ENCODE measurements at regions not wholly inside any gene's neighbourhood (a gene's known extent, or its start where the extent isn't known, plus 50 kb on each side); places are given as distances from the start of the nearest gene placed in this dataset.

DNA sequence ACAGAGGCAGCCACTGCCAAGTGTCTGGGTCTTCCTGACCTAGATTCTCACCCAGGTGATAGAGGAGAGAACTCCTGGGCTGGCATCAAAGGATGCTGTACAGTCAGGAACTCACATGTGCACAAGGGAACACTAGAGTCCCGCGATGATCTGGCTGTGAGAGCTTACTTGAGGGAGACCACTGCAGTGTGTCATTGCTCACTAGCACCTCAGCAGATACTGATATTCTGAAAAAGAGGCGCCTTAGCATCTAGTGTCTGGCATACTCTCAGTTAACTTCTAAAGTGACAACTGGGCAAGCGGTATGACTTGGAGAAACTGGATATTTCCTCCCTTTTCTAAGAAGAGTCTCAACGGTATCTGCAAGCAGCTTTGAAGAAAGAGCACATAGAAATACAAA is 189.9 kb downstream of the CMPK2 start:
- TF ChIP-seq, protein P1, sequence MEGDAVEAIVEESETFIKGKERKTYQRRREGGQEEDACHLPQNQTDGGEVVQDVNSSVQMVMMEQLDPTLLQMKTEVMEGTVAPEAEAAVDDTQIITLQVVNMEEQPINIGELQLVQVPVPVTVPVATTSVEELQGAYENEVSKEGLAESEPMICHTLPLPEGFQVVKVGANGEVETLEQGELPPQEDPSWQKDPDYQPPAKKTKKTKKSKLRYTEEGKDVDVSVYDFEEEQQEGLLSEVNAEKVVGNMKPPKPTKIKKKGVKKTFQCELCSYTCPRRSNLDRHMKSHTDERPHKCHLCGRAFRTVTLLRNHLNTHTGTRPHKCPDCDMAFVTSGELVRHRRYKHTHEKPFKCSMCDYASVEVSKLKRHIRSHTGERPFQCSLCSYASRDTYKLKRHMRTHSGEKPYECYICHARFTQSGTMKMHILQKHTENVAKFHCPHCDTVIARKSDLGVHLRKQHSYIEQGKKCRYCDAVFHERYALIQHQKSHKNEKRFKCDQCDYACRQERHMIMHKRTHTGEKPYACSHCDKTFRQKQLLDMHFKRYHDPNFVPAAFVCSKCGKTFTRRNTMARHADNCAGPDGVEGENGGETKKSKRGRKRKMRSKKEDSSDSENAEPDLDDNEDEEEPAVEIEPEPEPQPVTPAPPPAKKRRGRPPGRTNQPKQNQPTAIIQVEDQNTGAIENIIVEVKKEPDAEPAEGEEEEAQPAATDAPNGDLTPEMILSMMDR (IDR thresholded peaks at IDR 0.05): no peak
- ATAC-seq: no peak
- no peak for DNase-seq
- H3K4me3 ChIP-seq: no peak overlapping the region
- no peak overlapping the region for H3K27ac ChIP-seq
- no peaks in the 10 kb centered on the region for H3K9me3 ChIP-seq
- H3K27me3 ChIP-seq: no peaks in the 10 kb centered on the region
- intact Hi-C loops (cut with DNase I): no loop called here
- no peaks in the 10 kb centered on the region for H3K4me1 ChIP-seq
- WGBS (ENCODE audit: insufficient coverage, low coverage, low lambda C conversion rate, missing lambda C conversion rate): 46% methylated on average over 3 of the region's 5 CpGs
- no peaks in the 10 kb centered on the region for H3K36me3 ChIP-seq

DNA sequence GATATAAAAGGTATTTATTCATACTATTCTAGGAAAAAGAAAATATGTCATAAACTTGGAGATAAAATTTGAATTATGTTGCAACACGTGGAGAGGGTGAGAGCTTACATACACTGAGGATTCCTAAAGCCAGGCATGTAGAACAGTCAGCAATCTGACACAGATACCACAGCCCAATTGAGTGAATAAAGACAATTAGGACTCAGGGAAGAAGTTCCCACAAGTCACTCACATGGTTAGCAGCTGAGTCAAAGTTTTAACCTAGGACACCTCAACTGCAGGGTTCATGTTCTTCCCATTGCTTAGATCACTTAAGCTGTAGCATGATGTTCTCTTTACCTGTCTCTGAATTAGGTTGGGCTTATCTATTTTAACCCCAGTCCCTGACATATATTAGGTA is 189.5 kb downstream of the CMPK2 start:
- Histone ChIP-seq H3K27me3 (no peaks in the 10 kb centered on the region), H3K9me3 (no peaks in the 10 kb centered on the region), H3K4me1 (no peaks in the 10 kb centered on the region), H3K27ac (no peak overlapping the region), H3K36me3 (no peaks in the 10 kb centered on the region), H3K4me3 (no peak overlapping the region)
- whole genome bisulfite sequencing (ENCODE audit: insufficient coverage, low coverage, low lambda C conversion rate, missing lambda C conversion rate): 21% methylated on average over 1 of the region's 1 CpG
- DNase-seq: no peak
- TF ChIP-seq, protein P1 (IDR thresholded peaks at IDR 0.05): no peak
- TF ChIP-seq POLR2A (IDR thresholded peaks at IDR 0.05): no peak
- no peak for ATAC-seq
- intact Hi-C loops (cut with DNase I): no loop called here

DNA sequence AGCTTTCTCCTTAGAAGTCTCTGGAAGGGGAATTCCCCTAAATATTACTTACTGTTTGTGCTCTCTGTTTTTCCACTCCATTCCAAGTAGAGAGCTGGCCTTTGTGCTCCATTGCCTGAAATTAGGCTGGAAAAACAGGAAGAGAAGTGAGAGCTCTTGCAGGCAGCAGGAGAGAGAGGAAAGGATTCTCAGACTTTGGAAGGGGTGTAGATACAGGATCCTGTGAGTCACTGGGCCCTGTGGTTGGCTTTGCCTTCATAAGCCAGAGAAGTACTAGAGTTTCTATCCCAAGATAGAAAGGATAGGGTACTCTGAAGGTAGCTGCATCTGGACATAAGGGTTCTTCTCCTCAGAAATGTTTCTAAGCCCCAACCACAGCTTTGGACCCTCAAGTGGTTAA is 188.9 kb downstream of the CMPK2 start:
- Histone ChIP-seq H3K36me3 (no peaks in the 10 kb centered on the region), H3K4me1 (no peaks in the 10 kb centered on the region), H3K27me3 (no peaks in the 10 kb centered on the region), H3K9me3 (no peaks in the 10 kb centered on the region), H3K27ac (no peak overlapping the region), H3K4me3 (no peak overlapping the region)
- intact Hi-C loops (cut with DNase I): no loop called here
- no peak for ATAC-seq
- TF ChIP-seq, protein P1 (IDR thresholded peaks at IDR 0.05): no peak
- no peak for TF ChIP-seq POLR2A (IDR thresholded peaks at IDR 0.05)
- DNase-seq: no peak

DNA sequence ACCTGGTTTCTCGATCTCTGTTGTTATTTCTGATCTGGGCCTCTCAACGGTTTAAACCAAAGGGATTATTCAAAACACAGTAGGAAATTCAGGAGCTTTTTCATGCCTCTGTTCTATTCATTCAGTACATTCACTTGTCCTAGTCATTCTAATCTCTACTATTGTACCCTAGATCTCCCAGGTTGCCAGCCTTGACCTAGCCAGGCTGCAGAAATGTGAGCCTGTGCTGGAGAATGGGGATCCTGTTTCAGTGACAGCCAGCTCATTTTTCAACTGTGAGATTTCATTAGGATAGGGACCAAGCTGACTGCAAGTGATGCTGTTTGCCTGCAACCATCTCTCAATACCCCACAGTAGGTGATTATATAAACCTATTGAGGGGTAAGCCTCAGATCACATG is 186.2 kb downstream of the CMPK2 start:
- no peaks in the 10 kb centered on the region for H3K27me3 ChIP-seq
- intact Hi-C loops (cut with DNase I): no loop called here
- H3K4me3 ChIP-seq: no peak overlapping the region
- no peak for TF ChIP-seq POLR2A (IDR thresholded peaks at IDR 0.05)
- TF ChIP-seq, protein P1 (IDR thresholded peaks at IDR 0.05): no peak
- no peak for ATAC-seq
- no peak for DNase-seq
- H3K27ac ChIP-seq: no peak overlapping the region
- 23% methylated on average over 2 of the region's 2 CpGs for WGBS (ENCODE audit: insufficient coverage, low coverage, low lambda C conversion rate, missing lambda C conversion rate)
- no peaks in the 10 kb centered on the region for H3K4me1 ChIP-seq
- H3K9me3 ChIP-seq: no peaks in the 10 kb centered on the region
- H3K36me3 ChIP-seq: no peaks in the 10 kb centered on the region

DNA sequence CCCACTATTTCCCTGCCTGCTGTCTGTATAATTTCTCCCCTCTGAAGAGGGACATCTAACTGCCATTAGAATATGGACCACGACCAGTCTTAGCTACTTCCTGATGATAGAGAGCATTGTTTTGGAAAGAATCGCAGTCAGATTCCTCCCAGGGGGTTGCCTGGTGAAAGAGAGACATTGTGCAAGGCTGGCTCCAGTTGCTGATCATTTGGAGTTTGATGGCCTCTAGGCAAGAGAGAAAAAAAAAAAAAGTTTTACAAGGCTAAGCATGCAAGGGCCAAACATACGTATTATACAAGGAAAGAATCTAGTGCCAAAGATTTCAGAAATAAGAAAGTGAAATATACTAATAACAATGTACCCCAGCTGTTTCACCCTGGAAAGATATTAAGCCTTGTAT is 182.2 kb downstream of the CMPK2 start:
- Histone ChIP-seq H3K27me3 (no peaks in the 10 kb centered on the region), H3K4me3 (no peak overlapping the region), H3K9me3 (no peaks in the 10 kb centered on the region), H3K4me1 (no peaks in the 10 kb centered on the region), H3K36me3 (no peaks in the 10 kb centered on the region), H3K27ac (no peak overlapping the region)
- ATAC-seq (no peak), DNase-seq (no peak)
- 38% methylated on average over 3 of the region's 3 CpGs for WGBS (ENCODE audit: insufficient coverage, low coverage, low lambda C conversion rate, missing lambda C conversion rate)
- TF ChIP-seq POLR2A (IDR thresholded peaks at IDR 0.05): no peak
- TF ChIP-seq, protein P1 (IDR thresholded peaks at IDR 0.05): no peak
- intact Hi-C loops (cut with DNase I): no loop called here

All from right lobe of liver (tissue), 6 donors.